SK-N-SH (cell line): ENCODE measurements at regions not wholly inside any gene's neighbourhood (a gene's known extent, or its start where the extent isn't known, plus 50 kb on each side); places are given as distances from the start of the nearest gene placed in this dataset.

Source experiments
- CTCF ChIA-PET: fragments of 300-600, 350-600 bp; formaldehyde crosslinking; extraction: SDS; loops from one replicate; lab custom pipeline; 2021; lab: Yijun Ruan, JAX
- POLR2A ChIA-PET: fragments of 350-600 bp; sonication (Branson Sonifier 250); formaldehyde crosslinking; extraction: SDS; loops from one replicate; lab custom pipeline; 2020; ENCODE audit warnings: antibody characterized with exemption, inconsistent platforms; lab: Yijun Ruan, JAX
- DNase-seq: peaks from one replicate; pipeline ENCODE4 v3.0.0; 2012
- H2AFZ ChIP-seq: fragments of 200-600 bp; sonication (generic); 2 replicates; pipeline ENCODE4 v1.8.1; 2016; ENCODE audit warnings: antibody characterized with exemption, mild to moderate bottlenecking, low read depth
- H3F3A ChIP-seq: fragments of 200-600 bp; sonication (generic); replicated peaks from 2 replicates; pipeline ENCODE3; 2016; ENCODE audit warnings: antibody characterized with exemption, mild to moderate bottlenecking; ENCODE audit not compliant: insufficient read depth
- H3K27ac ChIP-seq, 2 experiments: fragments of 200-500 bp in 1 of 2; fragments of 200-600 bp in 1 of 2; sonication (Bioruptor generic) in 1 of 2; sonication (generic), shearing (Covaris generic) in 1 of 2; 2 replicates each; pipeline versions ENCODE4 v1.5.1 to v1.6.1; 2014 to 2016; ENCODE audit warnings: low read depth in 2 of 2, inconsistent platforms in 1 of 2, low read length in 1 of 2, mild to moderate bottlenecking in 1 of 2, mixed read lengths in 1 of 2
- H3K27me3 ChIP-seq: fragments of 200-600 bp; sonication (generic), shearing (Covaris generic); 2 replicates; pipeline ENCODE4 v1.6.1; 2016; ENCODE audit warnings: mixed run types; ENCODE audit not compliant: insufficient read depth
- H3K36me3 ChIP-seq, 2 experiments: fragments of 200-500 bp in 1 of 2; fragments of 200-600 bp in 1 of 2; sonication (Bioruptor generic) in 1 of 2; sonication (generic) in 1 of 2; replicated peaks in 1 of 2; 2 replicates each; pipeline versions ENCODE3 to v1.5.1; 2014 to 2016; ENCODE audit warnings: low read length in 1 of 2, mild to moderate bottlenecking in 1 of 2; ENCODE audit not compliant: insufficient read depth in 2 of 2, control insufficient read depth in 1 of 2
- H3K4me1 ChIP-seq, 2 experiments: fragments of 200-500 bp in 1 of 2; fragments of 200-600 bp in 1 of 2; sonication (Bioruptor generic) in 1 of 2; sonication (generic), shearing (Covaris generic) in 1 of 2; 2 replicates each; pipeline versions ENCODE4 v1.5.1 to v1.6.1; 2014 to 2016; ENCODE audit warnings: low read depth in 1 of 2, low read length in 1 of 2, mixed run types in 1 of 2; ENCODE audit not compliant: insufficient read depth in 2 of 2, control insufficient read depth in 1 of 2
- H3K4me2 ChIP-seq: fragments of 200-600 bp; sonication (generic), shearing (Covaris generic); 2 replicates; pipeline ENCODE4 v1.6.1; 2017; ENCODE audit warnings: mixed run types
- H3K4me3 ChIP-seq, 2 experiments: fragments of 200-500 bp in 1 of 2; fragments of 200-600 bp in 1 of 2; sonication (Bioruptor generic) in 1 of 2; sonication (generic), shearing (Covaris generic) in 1 of 2; 2 replicates each; pipeline versions ENCODE4 v1.5.1 to v1.8.1; 2014 to 2016; ENCODE audit warnings: low read depth in 2 of 2, inconsistent platforms in 1 of 2, low read length in 1 of 2, mild to moderate bottlenecking in 1 of 2, mixed read lengths in 1 of 2, moderate library complexity in 1 of 2
- H3K79me2 ChIP-seq: fragments of 200-600 bp; sonication (generic); 2 replicates; pipeline ENCODE4 v1.8.1; 2017; ENCODE audit warnings: mild to moderate bottlenecking; ENCODE audit not compliant: insufficient read depth
- H3K9ac ChIP-seq: fragments of 200-600 bp; sonication (generic); 2 replicates; pipeline ENCODE4 v1.6.1; 2017; ENCODE audit warnings: mixed run types
- H3K9me2 ChIP-seq: fragments of 200-600 bp; sonication (generic); 2 replicates; pipeline ENCODE4 v1.6.1; 2017; ENCODE audit warnings: mixed run types
- H3K9me3 ChIP-seq: fragments of 200-600 bp; sonication (generic); 2 replicates; pipeline ENCODE4 v1.6.1; 2017; ENCODE audit warnings: mixed run types, mild to moderate bottlenecking, moderate library complexity
- H4K20me1 ChIP-seq: fragments of 200-600 bp; sonication (generic); 2 replicates; pipeline ENCODE4 v1.6.1; 2017; ENCODE audit warnings: mild to moderate bottlenecking, mixed run types; ENCODE audit not compliant: insufficient read depth
- CHD2 ChIP-seq: fragments of 150-350 bp; IDR thresholded peaks from 2 replicates; pipeline ENCODE4 v1.6.1; 2018; ENCODE audit warnings: low read length; ENCODE audit not compliant: partially characterized antibody
- ELF1 ChIP-seq: IDR thresholded peaks from 2 replicates; pipeline ENCODE4 v1.4.0; 2012
- EP300 ChIP-seq, 2 experiments: IDR thresholded peaks; 2 replicates each; pipeline versions ENCODE4 v1.4.0 to v1.6.1; 2012; ENCODE audit warnings: borderline replicate concordance in 1 of 2, low read depth in 1 of 2, low read length in 1 of 2
- FOSL2 ChIP-seq: IDR thresholded peaks from 2 replicates; pipeline ENCODE4 v1.4.0; 2012; ENCODE audit warnings: low read depth, mild to moderate bottlenecking, moderate library complexity, borderline replicate concordance
- FOXM1 ChIP-seq: IDR thresholded peaks from 2 replicates; pipeline ENCODE4 v1.4.0; 2012; ENCODE audit warnings: low read depth, mild to moderate bottlenecking
- GABPA ChIP-seq: IDR thresholded peaks from 2 replicates; pipeline ENCODE4 v1.4.0; 2012; ENCODE audit warnings: low read depth, mild to moderate bottlenecking
- NFIC ChIP-seq: IDR thresholded peaks from 2 replicates; pipeline ENCODE4 v1.4.0; 2012; ENCODE audit warnings: borderline replicate concordance
- NRF1 ChIP-seq: IDR thresholded peaks from 2 replicates; pipeline ENCODE4 v1.6.1; 2012; ENCODE audit warnings: low read depth, mild to moderate bottlenecking, low read length
- POLR2AphosphoS5 ChIP-seq: IDR thresholded peaks from 2 replicates; pipeline ENCODE4 v1.6.1; 2012; ENCODE audit warnings: low read depth, low read length
- RFX5 ChIP-seq: IDR thresholded peaks from 2 replicates; pipeline ENCODE4 v1.6.1; 2012; ENCODE audit warnings: mild to moderate bottlenecking, improper control_type of control experiment, low read length
- RXRA ChIP-seq: IDR thresholded peaks from 2 replicates; pipeline ENCODE4 v1.4.0; 2012; ENCODE audit warnings: low read depth, mild to moderate bottlenecking, borderline replicate concordance
- TCF12 ChIP-seq: IDR thresholded peaks from 2 replicates; pipeline ENCODE4 v1.4.0; 2012
- TEAD4 ChIP-seq: IDR thresholded peaks from 2 replicates; pipeline ENCODE4 v1.4.0; 2012; ENCODE audit warnings: mild to moderate bottlenecking, borderline replicate concordance; ENCODE audit not compliant: insufficient read depth
- WGBS: methylation state at CpG from one replicate; pipeline ENCODE4 v1.1.6; 2017; ENCODE audit warnings: low lambda C conversion rate; 5-methylcytosine and 5-hydroxymethylcytosine counted together
- TF ChIP-seq, protein P1 (sequence below): IDR thresholded peaks from 2 replicates; pipeline ENCODE4; 2012
- TF ChIP-seq, protein P2 (sequence below): IDR thresholded peaks from 2 replicates; pipeline ENCODE4 v1.4.0; 2012; ENCODE audit warnings: low read depth
- TF ChIP-seq, protein P3 (sequence below): fragments of 200-600 bp; sonication (generic); IDR thresholded peaks from 2 replicates; pipeline ENCODE4 v1.6.1; 2017; ENCODE audit warnings: antibody characterized with exemption, mild to moderate bottlenecking, moderate library complexity
- TF ChIP-seq, protein P4 (sequence below): fragments of 150-350 bp; IDR thresholded peaks from 2 replicates; pipeline ENCODE4 v1.6.1; 2017; ENCODE audit warnings: antibody characterized with exemption, low read length, low read depth, borderline replicate concordance
- TF ChIP-seq, protein P5 (sequence below): fragments of 150-350 bp; IDR thresholded peaks from 2 replicates; pipeline ENCODE4 v1.6.1; 2016; ENCODE audit warnings: mild to moderate bottlenecking, low read depth, low read length

DNA sequence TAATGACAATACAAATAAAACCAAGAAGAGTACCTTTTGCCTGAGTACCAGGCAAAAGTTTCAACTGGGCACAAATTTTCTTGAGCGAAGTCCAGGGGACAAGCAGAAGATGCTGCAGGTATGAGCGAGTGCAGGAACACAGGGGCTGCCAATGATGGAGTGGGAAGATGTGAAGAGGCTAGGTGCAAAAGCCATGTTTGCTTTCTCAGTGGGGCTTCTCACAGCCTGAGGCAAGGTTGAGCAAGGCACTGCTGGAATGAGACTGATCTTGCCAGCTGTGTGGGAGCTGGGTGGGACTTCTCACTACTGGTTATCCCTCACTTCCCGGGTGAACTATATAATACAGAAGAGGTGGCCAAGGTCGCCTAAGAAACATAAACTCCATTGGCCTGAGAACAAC lies 1200.7 kb downstream of the SLITRK1 start:
- TF ChIP-seq POLR2AphosphoS5 (no peak), NRF1 (no peak), RXRA (no peak), RFX5 (no peak), FOXM1 (no peak), NFIC (no peak), TCF12 (no peak), GABPA (no peak)
- TF ChIP-seq, protein P1, sequence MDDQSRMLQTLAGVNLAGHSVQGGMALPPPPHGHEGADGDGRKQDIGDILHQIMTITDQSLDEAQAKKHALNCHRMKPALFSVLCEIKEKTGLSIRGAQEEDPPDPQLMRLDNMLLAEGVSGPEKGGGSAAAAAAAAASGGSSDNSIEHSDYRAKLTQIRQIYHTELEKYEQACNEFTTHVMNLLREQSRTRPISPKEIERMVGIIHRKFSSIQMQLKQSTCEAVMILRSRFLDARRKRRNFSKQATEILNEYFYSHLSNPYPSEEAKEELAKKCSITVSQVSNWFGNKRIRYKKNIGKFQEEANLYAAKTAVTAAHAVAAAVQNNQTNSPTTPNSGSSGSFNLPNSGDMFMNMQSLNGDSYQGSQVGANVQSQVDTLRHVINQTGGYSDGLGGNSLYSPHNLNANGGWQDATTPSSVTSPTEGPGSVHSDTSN, result no peak
- TF ChIP-seq, protein P2, sequence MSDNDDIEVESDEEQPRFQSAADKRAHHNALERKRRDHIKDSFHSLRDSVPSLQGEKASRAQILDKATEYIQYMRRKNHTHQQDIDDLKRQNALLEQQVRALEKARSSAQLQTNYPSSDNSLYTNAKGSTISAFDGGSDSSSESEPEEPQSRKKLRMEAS, result no peak
- TF ChIP-seq, protein P3, sequence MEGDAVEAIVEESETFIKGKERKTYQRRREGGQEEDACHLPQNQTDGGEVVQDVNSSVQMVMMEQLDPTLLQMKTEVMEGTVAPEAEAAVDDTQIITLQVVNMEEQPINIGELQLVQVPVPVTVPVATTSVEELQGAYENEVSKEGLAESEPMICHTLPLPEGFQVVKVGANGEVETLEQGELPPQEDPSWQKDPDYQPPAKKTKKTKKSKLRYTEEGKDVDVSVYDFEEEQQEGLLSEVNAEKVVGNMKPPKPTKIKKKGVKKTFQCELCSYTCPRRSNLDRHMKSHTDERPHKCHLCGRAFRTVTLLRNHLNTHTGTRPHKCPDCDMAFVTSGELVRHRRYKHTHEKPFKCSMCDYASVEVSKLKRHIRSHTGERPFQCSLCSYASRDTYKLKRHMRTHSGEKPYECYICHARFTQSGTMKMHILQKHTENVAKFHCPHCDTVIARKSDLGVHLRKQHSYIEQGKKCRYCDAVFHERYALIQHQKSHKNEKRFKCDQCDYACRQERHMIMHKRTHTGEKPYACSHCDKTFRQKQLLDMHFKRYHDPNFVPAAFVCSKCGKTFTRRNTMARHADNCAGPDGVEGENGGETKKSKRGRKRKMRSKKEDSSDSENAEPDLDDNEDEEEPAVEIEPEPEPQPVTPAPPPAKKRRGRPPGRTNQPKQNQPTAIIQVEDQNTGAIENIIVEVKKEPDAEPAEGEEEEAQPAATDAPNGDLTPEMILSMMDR, result no peak
- TF ChIP-seq, protein P4, sequence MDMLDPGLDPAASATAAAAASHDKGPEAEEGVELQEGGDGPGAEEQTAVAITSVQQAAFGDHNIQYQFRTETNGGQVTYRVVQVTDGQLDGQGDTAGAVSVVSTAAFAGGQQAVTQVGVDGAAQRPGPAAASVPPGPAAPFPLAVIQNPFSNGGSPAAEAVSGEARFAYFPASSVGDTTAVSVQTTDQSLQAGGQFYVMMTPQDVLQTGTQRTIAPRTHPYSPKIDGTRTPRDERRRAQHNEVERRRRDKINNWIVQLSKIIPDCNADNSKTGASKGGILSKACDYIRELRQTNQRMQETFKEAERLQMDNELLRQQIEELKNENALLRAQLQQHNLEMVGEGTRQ, result no peak
- TF ChIP-seq, all 33 proteins: peak for 0
- Histone ChIP-seq H3K9me3 (no peaks in the 10 kb centered on the region), H3K4me2 (no peak overlapping the region), H3F3A (no peaks in the 10 kb centered on the region), H3K4me3 (no peak overlapping the region), H3K9me2 (no peaks in the 10 kb centered on the region), H3K27ac (no peak overlapping the region), H3K27me3 (no peaks in the 10 kb centered on the region), H4K20me1 (no peaks in the 10 kb centered on the region), H3K36me3 (no peaks in the 10 kb centered on the region), H3K9ac (no peak overlapping the region), H2AFZ (no peak overlapping the region), H3K4me1 (no peaks in the 10 kb centered on the region), H3K79me2 (no peaks in the 10 kb centered on the region)
- ChIA-PET POLR2A (no interaction called here), CTCF (no interaction called here)
- DNase-seq, result no peak
- 7% methylated on average over 4 of the region's 4 CpGs for WGBS

DNA sequence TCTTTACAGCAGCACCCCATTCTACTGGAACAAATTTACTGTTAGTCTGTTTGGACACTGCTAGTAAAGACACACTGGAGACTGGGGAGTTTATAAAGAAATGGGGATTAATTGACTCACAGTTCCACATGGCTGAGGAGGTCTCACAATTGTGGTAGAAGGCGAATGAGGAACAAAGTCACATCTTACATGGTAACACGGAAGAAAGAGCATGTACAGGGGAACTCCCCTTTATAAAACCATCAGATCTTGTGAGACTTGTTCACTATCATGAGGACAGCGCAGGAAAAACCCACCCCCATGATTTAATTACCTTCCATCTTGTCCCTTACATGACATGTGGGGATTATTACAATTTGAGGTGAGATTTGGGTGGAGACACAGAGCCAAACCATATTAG lies 1204.2 kb downstream of the SLITRK1 start:
- ChIA-PET POLR2A (no interaction called here), CTCF (no interaction called here)
- Histone ChIP-seq H3K27ac (no peak overlapping the region), H3K9ac (no peak overlapping the region), H3K9me2 (no peaks in the 10 kb centered on the region), H2AFZ (no peak overlapping the region), H3K4me2 (no peak overlapping the region), H3K4me3 (no peak overlapping the region), H4K20me1 (no peaks in the 10 kb centered on the region), H3K36me3 (no peaks in the 10 kb centered on the region), H3K9me3 (no peaks in the 10 kb centered on the region), H3K4me1 (no peaks in the 10 kb centered on the region), H3K27me3 (no peaks in the 10 kb centered on the region), H3K79me2 (no peaks in the 10 kb centered on the region), H3F3A (no peaks in the 10 kb centered on the region)
- no peak for DNase-seq
- WGBS, result 10% methylated on average over 3 of the region's 3 CpGs
- no peak for TF ChIP-seq FOSL2
- TF ChIP-seq EP300 (IDR thresholded peaks at IDR 0.05; ENCODE audit: borderline replicate concordance in 1 of 2, low read depth in 1 of 2, low read length in 1 of 2), result no peak
- TF ChIP-seq, protein P1, result no peak
- TF ChIP-seq, protein P5, sequence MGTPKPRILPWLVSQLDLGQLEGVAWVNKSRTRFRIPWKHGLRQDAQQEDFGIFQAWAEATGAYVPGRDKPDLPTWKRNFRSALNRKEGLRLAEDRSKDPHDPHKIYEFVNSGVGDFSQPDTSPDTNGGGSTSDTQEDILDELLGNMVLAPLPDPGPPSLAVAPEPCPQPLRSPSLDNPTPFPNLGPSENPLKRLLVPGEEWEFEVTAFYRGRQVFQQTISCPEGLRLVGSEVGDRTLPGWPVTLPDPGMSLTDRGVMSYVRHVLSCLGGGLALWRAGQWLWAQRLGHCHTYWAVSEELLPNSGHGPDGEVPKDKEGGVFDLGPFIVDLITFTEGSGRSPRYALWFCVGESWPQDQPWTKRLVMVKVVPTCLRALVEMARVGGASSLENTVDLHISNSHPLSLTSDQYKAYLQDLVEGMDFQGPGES, result no peak
- TF ChIP-seq ELF1, result no peak
- no peak for TF ChIP-seq TEAD4
- TF ChIP-seq CHD2, result no peak
